Mucosa of descending colon (tissue), 3 donors: ENCODE measurements at regions not wholly inside any gene's neighbourhood (a gene's known extent, or its start where the extent isn't known, plus 50 kb on each side); places are given as distances from the start of the nearest gene placed in this dataset.
A peak's percentile ranks its signal among the peaks of the same experiment; 100 is the strongest.

Experiments used
- ATAC-seq: fragments of 200-7000 bp; cut with Tn5 transposase; one replicate; pipeline ENCODE4 v1.9.1; 2020; ENCODE audit warnings: mild to moderate bottlenecking, moderate library complexity
- DNase-seq, 3 donors: peaks; one replicate each; pipeline ENCODE4 v3.0.0-alpha.2; 2020
- H3K36me3 ChIP-seq: fragments of 200-600 bp; one replicate; pipeline ENCODE4 v1.8.0; 2021; ENCODE audit warnings: low read depth, mild to moderate bottlenecking
- H3K4me1 ChIP-seq: fragments of 200-600 bp; one replicate; pipeline ENCODE4 v1.8.0; 2021; ENCODE audit warnings: low read depth, mild to moderate bottlenecking
- H3K4me3 ChIP-seq: fragments of 200-600 bp; one replicate; pipeline ENCODE4 v1.8.0; 2021; ENCODE audit warnings: mild to moderate bottlenecking
- H3K9me3 ChIP-seq: fragments of 200-600 bp; one replicate; pipeline ENCODE4 v1.8.0; 2021; ENCODE audit warnings: mild to moderate bottlenecking
- intact Hi-C, 2 donors: fragments of 100-400 bp; cut with DNase I in 1 of 2; cut with micrococcal nuclease in 1 of 2; formaldehyde crosslinking; loops; one replicate each; pipeline versions ENCODE4 v1.11.0 to v1.11.1; 2022; cut with DNase I, micrococcal nuclease
- TF ChIP-seq, protein P1 (sequence below): fragments of 200-600 bp; IDR thresholded peaks from one replicate; pipeline ENCODE4 v1.8.0; 2022; ENCODE audit warnings: antibody characterized with exemption, mild to moderate bottlenecking
- donor health status: DM: no; HTN: no; CAD: no; lungs with moderate emphysema.
- donor health status: DM: no; HTN: no; CAD: no.
- donor health status: DM: no; HTN: yes; CAD: no.

DNA sequence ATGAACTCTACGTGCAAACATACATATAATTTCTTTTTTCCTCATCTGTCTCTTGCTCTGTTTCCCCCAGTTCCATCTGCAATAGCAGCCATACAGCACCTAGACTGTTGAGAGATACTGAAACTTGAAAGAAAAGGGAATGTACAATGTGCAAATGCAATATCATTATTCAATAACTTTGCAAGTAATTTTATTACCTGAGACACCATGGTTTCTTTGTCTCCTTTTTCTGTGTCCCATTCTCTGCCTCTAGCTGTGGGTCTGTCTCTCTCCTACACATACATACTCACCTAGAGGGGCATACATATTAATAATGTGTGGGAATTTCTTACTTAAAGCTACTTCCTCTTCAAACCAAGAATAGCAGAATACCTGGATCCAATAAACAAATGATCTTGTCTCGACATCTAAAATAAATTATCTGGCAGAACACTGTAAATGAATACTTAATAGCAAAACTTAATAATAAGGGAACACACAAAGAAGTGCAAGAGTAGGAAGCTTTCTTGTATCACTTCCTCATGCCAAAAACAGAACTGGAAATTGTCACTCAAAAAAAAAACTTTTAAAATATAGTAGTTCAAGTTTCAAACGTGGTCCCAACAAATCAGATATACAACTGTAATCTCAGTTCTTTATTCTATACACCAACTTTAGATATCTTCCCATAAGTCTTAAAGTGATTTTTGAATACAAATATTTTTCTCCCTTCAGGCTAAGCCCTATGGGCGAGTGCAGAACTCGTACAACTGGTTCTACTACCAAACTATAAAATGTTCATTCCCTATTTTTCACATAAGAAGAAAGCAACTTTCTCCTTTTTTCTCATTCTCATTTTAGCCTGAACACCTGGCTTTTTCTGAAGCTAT, 194.6 kb downstream of the NRIP1 start:
- ATAC-seq = peak; percentile 39
- Histone ChIP-seq H3K9me3 (no peaks in the 10 kb centered on the region), H3K4me1 (peaks cover 10% of the 10 kb centered on the region), H3K4me3 (no peak overlapping the region), H3K36me3 (no peaks in the 10 kb centered on the region)
- peak in 1 of 3 donors; percentile 13 for DNase-seq
- TF ChIP-seq, protein P1, sequence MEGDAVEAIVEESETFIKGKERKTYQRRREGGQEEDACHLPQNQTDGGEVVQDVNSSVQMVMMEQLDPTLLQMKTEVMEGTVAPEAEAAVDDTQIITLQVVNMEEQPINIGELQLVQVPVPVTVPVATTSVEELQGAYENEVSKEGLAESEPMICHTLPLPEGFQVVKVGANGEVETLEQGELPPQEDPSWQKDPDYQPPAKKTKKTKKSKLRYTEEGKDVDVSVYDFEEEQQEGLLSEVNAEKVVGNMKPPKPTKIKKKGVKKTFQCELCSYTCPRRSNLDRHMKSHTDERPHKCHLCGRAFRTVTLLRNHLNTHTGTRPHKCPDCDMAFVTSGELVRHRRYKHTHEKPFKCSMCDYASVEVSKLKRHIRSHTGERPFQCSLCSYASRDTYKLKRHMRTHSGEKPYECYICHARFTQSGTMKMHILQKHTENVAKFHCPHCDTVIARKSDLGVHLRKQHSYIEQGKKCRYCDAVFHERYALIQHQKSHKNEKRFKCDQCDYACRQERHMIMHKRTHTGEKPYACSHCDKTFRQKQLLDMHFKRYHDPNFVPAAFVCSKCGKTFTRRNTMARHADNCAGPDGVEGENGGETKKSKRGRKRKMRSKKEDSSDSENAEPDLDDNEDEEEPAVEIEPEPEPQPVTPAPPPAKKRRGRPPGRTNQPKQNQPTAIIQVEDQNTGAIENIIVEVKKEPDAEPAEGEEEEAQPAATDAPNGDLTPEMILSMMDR = no peak
- intact Hi-C loops = loop anchor here (10.0 kb wide), 2 partner anchors 195 to 615 kb away; partner anchors contain the start of gene NRIP1 (in 1 of the 2)

DNA sequence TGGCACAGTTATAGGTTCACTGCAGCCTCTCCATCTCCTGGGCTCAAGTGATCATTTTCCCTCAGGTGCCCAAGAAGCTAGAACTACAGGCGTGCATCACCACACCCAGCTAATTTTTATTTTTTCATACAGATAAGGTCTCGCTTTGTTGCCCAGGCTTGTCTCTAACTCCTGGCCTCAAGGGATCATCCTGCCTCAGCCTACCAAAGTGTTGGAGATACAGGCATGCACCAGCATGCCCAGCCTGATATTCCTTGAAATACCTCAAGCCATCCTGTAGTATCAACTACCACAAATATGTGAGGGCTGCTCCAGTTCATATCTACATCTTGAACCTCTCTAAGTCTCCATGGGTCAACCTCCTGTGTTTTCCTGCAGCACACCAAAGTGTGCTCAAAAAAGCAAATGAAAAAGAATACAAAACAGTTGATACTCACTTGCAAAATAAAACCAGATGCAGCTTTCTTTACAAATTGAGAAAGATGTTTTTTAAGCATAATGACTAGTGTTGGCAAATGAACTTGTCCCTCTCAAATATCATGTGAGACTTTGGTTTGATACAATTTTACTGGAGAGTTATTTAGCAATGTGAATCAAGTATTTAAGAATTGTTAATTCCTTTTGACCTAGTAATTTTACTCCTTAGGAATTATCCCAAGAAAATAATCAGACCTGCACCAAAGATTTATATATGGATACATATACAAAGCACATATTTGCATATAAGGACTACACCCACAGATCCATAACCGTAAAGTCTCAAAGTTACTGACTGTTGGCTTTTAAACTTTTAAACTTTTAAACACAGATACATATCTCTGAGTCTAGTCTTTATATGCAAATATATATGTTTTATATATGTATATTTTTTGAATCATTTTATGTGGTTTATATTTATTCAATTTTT, 197.7 kb downstream of the NRIP1 start:
- no peaks in the 10 kb centered on the region for H3K9me3 ChIP-seq
- intact Hi-C loops = loop anchor here in 1 of 2 donors (10.0 kb wide), 1 partner anchor 618 kb away; no protein-coding TSS in a partner anchor
- DNase-seq (no peak), ATAC-seq (no peak)
- H3K36me3 ChIP-seq = no peaks in the 10 kb centered on the region
- peaks cover 14% of the 10 kb centered on the region for H3K4me1 ChIP-seq
- TF ChIP-seq, protein P1 = no peak
- H3K4me3 ChIP-seq = no peak overlapping the region

DNA sequence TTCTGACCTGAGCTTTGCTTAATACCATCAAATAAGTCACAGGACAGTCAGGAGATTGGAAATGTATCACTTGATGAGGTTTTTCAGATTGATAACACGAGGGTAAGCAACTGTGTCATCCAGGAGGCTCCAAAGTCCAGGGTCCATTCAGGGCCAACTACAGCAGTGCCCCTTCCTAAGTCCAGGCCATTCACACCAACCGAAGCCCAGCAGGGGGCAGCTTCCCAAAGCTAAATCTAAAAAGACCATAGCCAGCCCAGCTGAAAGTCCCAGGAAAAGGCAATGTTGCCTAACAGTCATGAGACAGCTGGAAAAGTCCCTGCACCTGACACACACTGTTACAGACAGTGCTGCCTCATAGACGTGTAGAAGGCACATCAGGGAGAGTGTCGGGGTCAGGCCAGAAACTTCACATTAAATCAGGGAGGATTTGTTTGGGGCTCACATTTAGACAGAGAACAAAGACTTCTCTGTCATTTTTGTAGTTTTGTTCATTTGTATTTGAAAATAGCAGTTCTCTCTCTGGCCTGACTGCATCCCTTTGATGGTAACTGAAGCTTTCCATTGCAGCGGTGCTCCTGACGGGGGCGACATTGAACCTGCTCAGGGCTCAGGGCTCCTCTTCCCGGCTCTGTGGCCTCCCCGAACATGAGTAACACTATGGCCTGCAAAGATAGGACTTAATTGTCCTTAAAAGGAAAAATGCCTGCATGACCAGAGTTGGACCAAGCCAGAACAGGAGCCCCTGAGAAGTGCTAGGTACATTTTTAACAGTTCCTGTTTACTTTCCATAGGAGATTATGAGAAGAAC, 200.4 kb downstream of the NRIP1 start:
- Histone ChIP-seq H3K9me3 (no peaks in the 10 kb centered on the region), H3K4me3 (no peak overlapping the region), H3K4me1 (peaks cover 4% of the 10 kb centered on the region), H3K36me3 (no peaks in the 10 kb centered on the region)
- peak; percentile 95 for ATAC-seq
- DNase-seq = peak; percentile 71 to 84 (median 81)
- TF ChIP-seq, protein P1 = peak; percentile 63
- intact Hi-C loops = loop anchor here in 1 of 2 donors (10.0 kb wide), 1 partner anchor 620 kb away; no protein-coding TSS in a partner anchor

DNA sequence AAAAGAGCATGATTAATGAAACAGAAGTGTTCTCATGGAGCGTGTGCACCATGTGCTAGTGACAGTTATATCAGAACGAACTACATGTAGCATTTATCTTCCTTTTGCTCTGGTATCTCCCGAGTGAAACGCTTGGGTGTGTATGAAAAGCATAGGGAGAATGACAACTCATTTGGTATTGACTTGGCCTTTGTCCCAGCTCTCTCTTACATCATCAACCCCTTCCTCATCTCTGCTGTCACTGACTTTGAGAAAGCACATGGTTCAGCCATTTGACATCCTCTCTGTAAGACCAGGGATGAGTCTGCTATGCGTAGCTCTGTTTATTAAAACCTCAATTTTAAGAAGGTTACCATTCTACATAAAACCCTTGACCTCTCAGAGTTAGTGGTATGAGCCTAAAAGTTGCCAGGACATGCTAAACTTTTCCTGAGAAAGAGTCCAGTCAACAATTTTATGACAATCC, 201.0 kb downstream of the NRIP1 start:
- DNase-seq = peak in 1 of 3 donors; percentile 14

More for the DNA sequence above, 201.0 kb downstream of the NRIP1 start:
- H3K4me3 ChIP-seq = no peak overlapping the region
- H3K4me1 ChIP-seq = peaks cover 4% of the 10 kb centered on the region
- TF ChIP-seq, protein P1 = no peak
- no peaks in the 10 kb centered on the region for H3K36me3 ChIP-seq
- peak; percentile 27 for ATAC-seq
- no peaks in the 10 kb centered on the region for H3K9me3 ChIP-seq
- intact Hi-C loops = loop anchor here in 1 of 2 donors (10.0 kb wide), 1 partner anchor 621 kb away; no protein-coding TSS in a partner anchor
